Smooth muscle cell (in vitro differentiated cells): ENCODE measurements at regions not wholly inside any gene's neighbourhood (a gene's known extent, or its start where the extent isn't known, plus 50 kb on each side); places are given as distances from the start of the nearest gene placed in this dataset.
"Not testable (repeated sequence)": the region's sequence is repeated elsewhere in the genome, so short reads cannot be mapped to it uniquely, and the experiment has no call there.

ENCODE experiments used
- DNase-seq: peaks from one replicate; lab custom pipeline; 2025; ENCODE audit not compliant: unreplicated experiment; lab: John Stamatoyannopoulos, UW
- H2AFZ ChIP-seq: fragments of 200-600 bp; sonication (generic); 2 replicates; pipeline ENCODE4 v1.6.0; 2016; ENCODE audit warnings: antibody characterized with exemption, low read depth, mild to moderate bottlenecking
- H3F3A ChIP-seq: fragments of 200-600 bp; sonication (generic); 2 replicates; pipeline ENCODE4 v1.6.0; 2017; ENCODE audit warnings: antibody characterized with exemption, low read depth
- H3K27ac ChIP-seq: fragments of 200-600 bp; sonication (generic); 2 replicates; pipeline ENCODE4 v1.5.1; 2016; ENCODE audit warnings: low read depth, mild to moderate bottlenecking
- H3K27me3 ChIP-seq: fragments of 200-600 bp; sonication (generic); 2 replicates; pipeline ENCODE4 v1.6.1; 2016; ENCODE audit warnings: low read depth, mild to moderate bottlenecking
- H3K36me3 ChIP-seq: fragments of 200-600 bp; sonication (generic); 2 replicates; pipeline ENCODE4 v1.5.1; 2016; ENCODE audit warnings: low read depth
- H3K4me1 ChIP-seq: fragments of 200-600 bp; sonication (generic); 2 replicates; pipeline ENCODE4 v1.5.1; 2016; ENCODE audit warnings: low read depth
- H3K4me2 ChIP-seq: fragments of 200-600 bp; sonication (generic); 2 replicates; pipeline ENCODE4 v1.6.0; 2016; ENCODE audit warnings: mild to moderate bottlenecking
- H3K4me3 ChIP-seq: fragments of 200-600 bp; sonication (generic); 2 replicates; pipeline ENCODE4 v1.5.1; 2016; ENCODE audit warnings: mild to moderate bottlenecking
- H3K79me2 ChIP-seq: fragments of 200-600 bp; sonication (generic); 2 replicates; pipeline ENCODE4 v1.6.0; 2016; ENCODE audit warnings: low read depth, mild to moderate bottlenecking
- H3K9ac ChIP-seq: fragments of 200-600 bp; sonication (generic); 2 replicates; pipeline ENCODE4 v1.6.0; 2016; ENCODE audit warnings: low read depth
- H3K9me3 ChIP-seq: fragments of 200-600 bp; sonication (generic); replicated peaks from 2 replicates; pipeline ENCODE4 v1.5.1; 2016; ENCODE audit warnings: low read depth
- H4K20me1 ChIP-seq: fragments of 200-600 bp; sonication (generic); 2 replicates; pipeline ENCODE4 v1.6.0; 2016; ENCODE audit warnings: low read depth
- WGBS: methylation state at CpG from one replicate; pipeline ENCODE4 v1.1.7; 2016; ENCODE audit warnings: low lambda C conversion rate; 5-methylcytosine and 5-hydroxymethylcytosine counted together
- TF ChIP-seq, protein P1 (sequence below): fragments of 200-600 bp; sonication (generic); IDR thresholded peaks from 2 replicates; pipeline ENCODE4 v1.5.1; 2017; ENCODE audit warnings: borderline replicate concordance, mild to moderate bottlenecking, antibody characterized with exemption; ENCODE audit not compliant: insufficient read depth, poor library complexity, severe bottlenecking

DNA sequence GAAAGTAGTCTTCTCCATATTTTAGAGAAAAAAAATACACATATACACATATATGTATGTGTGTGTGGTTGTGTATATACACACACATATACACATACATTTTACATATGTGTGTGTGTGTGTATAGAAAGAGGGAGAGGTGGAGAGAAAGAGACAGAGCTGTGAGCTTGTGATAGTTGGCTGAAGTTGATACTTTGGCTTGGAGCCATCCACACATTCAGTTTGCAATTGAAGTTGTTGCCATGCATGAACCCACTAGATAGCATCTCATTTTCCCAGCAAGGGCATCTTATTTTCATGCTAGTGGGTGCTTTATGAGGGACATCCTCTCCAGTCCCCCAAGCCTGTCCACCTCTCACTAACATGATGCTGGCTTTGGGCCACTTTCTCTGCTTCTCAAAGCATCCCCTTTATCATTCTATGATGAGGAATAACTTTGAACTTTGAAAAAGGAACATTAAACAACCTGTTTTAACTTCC lies 228.6 kb downstream of the ZNF621 start:
- TF ChIP-seq, protein P1, sequence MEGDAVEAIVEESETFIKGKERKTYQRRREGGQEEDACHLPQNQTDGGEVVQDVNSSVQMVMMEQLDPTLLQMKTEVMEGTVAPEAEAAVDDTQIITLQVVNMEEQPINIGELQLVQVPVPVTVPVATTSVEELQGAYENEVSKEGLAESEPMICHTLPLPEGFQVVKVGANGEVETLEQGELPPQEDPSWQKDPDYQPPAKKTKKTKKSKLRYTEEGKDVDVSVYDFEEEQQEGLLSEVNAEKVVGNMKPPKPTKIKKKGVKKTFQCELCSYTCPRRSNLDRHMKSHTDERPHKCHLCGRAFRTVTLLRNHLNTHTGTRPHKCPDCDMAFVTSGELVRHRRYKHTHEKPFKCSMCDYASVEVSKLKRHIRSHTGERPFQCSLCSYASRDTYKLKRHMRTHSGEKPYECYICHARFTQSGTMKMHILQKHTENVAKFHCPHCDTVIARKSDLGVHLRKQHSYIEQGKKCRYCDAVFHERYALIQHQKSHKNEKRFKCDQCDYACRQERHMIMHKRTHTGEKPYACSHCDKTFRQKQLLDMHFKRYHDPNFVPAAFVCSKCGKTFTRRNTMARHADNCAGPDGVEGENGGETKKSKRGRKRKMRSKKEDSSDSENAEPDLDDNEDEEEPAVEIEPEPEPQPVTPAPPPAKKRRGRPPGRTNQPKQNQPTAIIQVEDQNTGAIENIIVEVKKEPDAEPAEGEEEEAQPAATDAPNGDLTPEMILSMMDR, result no peak
- Histone ChIP-seq H3K27ac (no peak overlapping the region), H3F3A (no peaks in the 10 kb centered on the region), H3K4me3 (no peak overlapping the region), H3K4me1 (no peaks in the 10 kb centered on the region), H3K79me2 (no peaks in the 10 kb centered on the region), H3K9me3 (no peaks in the 10 kb centered on the region), H3K9ac (no peak overlapping the region), H3K4me2 (no peak overlapping the region), H3K27me3 (no peaks in the 10 kb centered on the region), H4K20me1 (no peaks in the 10 kb centered on the region), H3K36me3 (no peaks in the 10 kb centered on the region), H2AFZ (no peak overlapping the region)
- no peak for DNase-seq

DNA sequence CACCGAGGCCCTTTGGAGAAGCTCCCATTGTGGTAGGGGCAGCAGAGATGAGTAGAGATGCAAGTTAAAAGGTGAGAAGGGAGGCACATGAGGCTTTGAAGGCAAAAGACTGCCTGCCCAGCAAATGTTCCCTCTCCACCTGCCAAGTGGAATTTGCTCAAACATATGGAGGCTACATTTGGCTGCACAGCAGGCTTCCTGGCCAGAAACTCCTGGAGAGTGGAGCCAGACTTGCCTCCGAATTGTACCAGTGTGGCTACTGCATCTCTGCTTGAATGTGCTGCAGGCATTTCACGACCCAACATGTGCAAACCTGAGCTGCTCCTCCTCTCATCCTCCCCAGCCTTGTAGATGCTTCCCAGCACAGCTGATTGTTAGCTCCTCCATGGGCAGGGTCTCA lies 229.2 kb downstream of the ZNF621 start:
- Histone ChIP-seq H3K27me3 (no peaks in the 10 kb centered on the region), H3K79me2 (no peaks in the 10 kb centered on the region), H3K4me2 (no peak overlapping the region), H4K20me1 (no peaks in the 10 kb centered on the region), H3K9me3 (no peaks in the 10 kb centered on the region), H3K27ac (no peak overlapping the region), H3K36me3 (no peaks in the 10 kb centered on the region), H3K4me1 (no peaks in the 10 kb centered on the region), H3K4me3 (no peak overlapping the region), H3K9ac (no peak overlapping the region), H2AFZ (no peak overlapping the region), H3F3A (no peaks in the 10 kb centered on the region)
- TF ChIP-seq, protein P1, result no peak
- WGBS, result 80% methylated on average over 3 of the region's 3 CpGs
- no peak for DNase-seq

DNA sequence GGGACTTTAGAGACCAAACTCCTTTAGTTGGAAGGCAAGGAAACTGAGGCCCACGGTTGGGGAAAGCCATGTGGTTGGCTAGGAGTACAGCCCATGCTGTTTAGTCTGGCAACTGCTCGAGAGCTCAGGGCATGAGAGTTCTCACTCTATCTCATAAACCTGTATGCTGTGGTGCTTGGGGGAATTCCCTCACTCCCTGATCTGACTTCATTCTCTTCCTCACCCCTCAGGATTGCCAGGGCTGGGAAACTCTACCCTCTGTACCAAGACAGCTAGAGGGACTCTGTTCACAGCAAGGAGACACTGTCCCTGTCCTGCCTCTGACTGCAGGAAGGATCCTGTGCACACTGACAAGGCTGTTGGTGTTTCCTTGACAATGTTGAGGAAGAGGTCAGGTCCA lies 230.2 kb downstream of the ZNF621 start:
- WGBS, result 75% methylated on average over 2 of the region's 2 CpGs
- no peak for DNase-seq
- no peaks in the 10 kb centered on the region for H3F3A ChIP-seq
- H3K27me3 ChIP-seq, result no peaks in the 10 kb centered on the region
- H4K20me1 ChIP-seq, result no peaks in the 10 kb centered on the region
- TF ChIP-seq, protein P1, result no peak
- H3K9me3 ChIP-seq, result no peaks in the 10 kb centered on the region
- no peaks in the 10 kb centered on the region for H3K4me1 ChIP-seq
- H3K4me2 ChIP-seq, result no peak overlapping the region
- no peak overlapping the region for H2AFZ ChIP-seq
- no peaks in the 10 kb centered on the region for H3K79me2 ChIP-seq
- no peak overlapping the region for H3K27ac ChIP-seq
- H3K9ac ChIP-seq, result no peak overlapping the region
- H3K4me3 ChIP-seq, result no peak overlapping the region
- H3K36me3 ChIP-seq, result no peaks in the 10 kb centered on the region

DNA sequence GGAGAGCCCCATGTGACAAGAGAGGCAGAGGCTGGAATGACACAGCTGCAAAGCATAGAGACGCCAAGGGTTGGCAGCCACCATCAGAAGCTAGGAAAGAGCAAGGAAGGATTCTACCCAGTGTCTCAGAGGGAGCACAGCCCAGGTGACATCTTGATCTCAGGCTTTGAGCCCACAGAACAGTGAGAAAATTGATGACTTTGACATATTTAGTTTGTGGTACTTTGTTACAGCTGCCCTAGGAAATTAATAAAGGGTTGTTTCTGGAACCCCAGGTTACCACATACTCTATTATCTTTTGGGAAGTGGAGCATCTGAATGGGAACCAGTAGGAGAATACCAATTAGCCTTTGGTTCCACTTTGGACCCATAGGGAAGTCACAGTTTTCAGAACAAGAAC lies 231.7 kb downstream of the ZNF621 start:
- TF ChIP-seq, protein P1, result no peak
- no peaks in the 10 kb centered on the region for H3K27me3 ChIP-seq
- H3K4me2 ChIP-seq, result no peak overlapping the region
- H3K9me3 ChIP-seq, result no peaks in the 10 kb centered on the region
- no peak overlapping the region for H3K9ac ChIP-seq
- H3K27ac ChIP-seq, result no peak overlapping the region
- no peak overlapping the region for H3K4me3 ChIP-seq
- no peak overlapping the region for H2AFZ ChIP-seq
- 100% methylated on average over 1 of the region's 1 CpG for WGBS
- H3K79me2 ChIP-seq, result no peaks in the 10 kb centered on the region
- DNase-seq, result no peak
- no peaks in the 10 kb centered on the region for H4K20me1 ChIP-seq
- no peaks in the 10 kb centered on the region for H3F3A ChIP-seq
- H3K4me1 ChIP-seq, result no peaks in the 10 kb centered on the region
- H3K36me3 ChIP-seq, result no peaks in the 10 kb centered on the region

DNA sequence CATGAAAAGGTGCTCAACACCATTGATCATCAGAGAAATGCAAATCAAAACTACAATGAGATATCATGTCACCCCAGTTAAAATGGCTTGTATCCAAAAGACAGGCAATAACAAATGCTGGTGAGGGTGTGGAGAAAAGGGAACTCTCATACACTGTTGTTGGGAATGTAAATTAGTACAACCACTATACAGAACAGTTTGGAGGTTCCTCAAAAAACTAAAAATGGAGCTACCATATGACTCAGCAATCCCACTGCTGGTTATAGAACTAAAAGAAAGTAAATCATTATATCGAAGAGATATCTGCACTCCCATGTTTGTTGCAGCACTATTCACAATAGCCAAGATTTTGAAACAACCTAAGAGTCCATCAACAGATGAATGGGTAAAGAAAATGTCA lies 238.0 kb downstream of the ZNF621 start:
- H3K9me3 ChIP-seq, H3K9ac ChIP-seq, H3K4me1 ChIP-seq, H4K20me1 ChIP-seq, H3K4me2 ChIP-seq, H3K4me3 ChIP-seq, H3K27ac ChIP-seq, H2AFZ ChIP-seq, H3K27me3 ChIP-seq, H3F3A ChIP-seq, H3K79me2 ChIP-seq, H3K36me3 ChIP-seq, DNase-seq: not testable (repeated sequence)
- 94% methylated on average over 1 of the region's 1 CpG for WGBS
